ENCODE measurements at regions not wholly inside any gene's neighbourhood (a gene's known extent, or its start where the extent isn't known, plus 50 kb on each side); places are given as distances from the start of the nearest gene placed in this dataset.

GRCh38 chr11:95548416-95548815 is 241.2 kb downstream of the FAM76B start:
- TF ChIP-seq RXRA (IDR thresholded peaks at IDR 0.05; ENCODE audit: borderline replicate concordance, low read depth) (no peak), MEF2A (IDR thresholded peaks at IDR 0.05; ENCODE audit: borderline replicate concordance, low read depth) (no peak), TCF12 (IDR thresholded peaks at IDR 0.05) (no peak), EP300 (IDR thresholded peaks at IDR 0.05; ENCODE audit: borderline replicate concordance in 1 of 2, low read depth in 1 of 2, low read length in 1 of 2) (no peak), EZH2phosphoT487 (IDR thresholded peaks at IDR 0.05; ENCODE audit: borderline replicate concordance, low read depth) (no peak), GABPA (IDR thresholded peaks at IDR 0.05; ENCODE audit: low read depth) (no peak), PBX3 (IDR thresholded peaks at IDR 0.05) (no peak)
- TF ChIP-seq, protein P1, sequence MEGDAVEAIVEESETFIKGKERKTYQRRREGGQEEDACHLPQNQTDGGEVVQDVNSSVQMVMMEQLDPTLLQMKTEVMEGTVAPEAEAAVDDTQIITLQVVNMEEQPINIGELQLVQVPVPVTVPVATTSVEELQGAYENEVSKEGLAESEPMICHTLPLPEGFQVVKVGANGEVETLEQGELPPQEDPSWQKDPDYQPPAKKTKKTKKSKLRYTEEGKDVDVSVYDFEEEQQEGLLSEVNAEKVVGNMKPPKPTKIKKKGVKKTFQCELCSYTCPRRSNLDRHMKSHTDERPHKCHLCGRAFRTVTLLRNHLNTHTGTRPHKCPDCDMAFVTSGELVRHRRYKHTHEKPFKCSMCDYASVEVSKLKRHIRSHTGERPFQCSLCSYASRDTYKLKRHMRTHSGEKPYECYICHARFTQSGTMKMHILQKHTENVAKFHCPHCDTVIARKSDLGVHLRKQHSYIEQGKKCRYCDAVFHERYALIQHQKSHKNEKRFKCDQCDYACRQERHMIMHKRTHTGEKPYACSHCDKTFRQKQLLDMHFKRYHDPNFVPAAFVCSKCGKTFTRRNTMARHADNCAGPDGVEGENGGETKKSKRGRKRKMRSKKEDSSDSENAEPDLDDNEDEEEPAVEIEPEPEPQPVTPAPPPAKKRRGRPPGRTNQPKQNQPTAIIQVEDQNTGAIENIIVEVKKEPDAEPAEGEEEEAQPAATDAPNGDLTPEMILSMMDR (IDR thresholded peaks at IDR 0.05): no peak
- TF ChIP-seq, protein P2, sequence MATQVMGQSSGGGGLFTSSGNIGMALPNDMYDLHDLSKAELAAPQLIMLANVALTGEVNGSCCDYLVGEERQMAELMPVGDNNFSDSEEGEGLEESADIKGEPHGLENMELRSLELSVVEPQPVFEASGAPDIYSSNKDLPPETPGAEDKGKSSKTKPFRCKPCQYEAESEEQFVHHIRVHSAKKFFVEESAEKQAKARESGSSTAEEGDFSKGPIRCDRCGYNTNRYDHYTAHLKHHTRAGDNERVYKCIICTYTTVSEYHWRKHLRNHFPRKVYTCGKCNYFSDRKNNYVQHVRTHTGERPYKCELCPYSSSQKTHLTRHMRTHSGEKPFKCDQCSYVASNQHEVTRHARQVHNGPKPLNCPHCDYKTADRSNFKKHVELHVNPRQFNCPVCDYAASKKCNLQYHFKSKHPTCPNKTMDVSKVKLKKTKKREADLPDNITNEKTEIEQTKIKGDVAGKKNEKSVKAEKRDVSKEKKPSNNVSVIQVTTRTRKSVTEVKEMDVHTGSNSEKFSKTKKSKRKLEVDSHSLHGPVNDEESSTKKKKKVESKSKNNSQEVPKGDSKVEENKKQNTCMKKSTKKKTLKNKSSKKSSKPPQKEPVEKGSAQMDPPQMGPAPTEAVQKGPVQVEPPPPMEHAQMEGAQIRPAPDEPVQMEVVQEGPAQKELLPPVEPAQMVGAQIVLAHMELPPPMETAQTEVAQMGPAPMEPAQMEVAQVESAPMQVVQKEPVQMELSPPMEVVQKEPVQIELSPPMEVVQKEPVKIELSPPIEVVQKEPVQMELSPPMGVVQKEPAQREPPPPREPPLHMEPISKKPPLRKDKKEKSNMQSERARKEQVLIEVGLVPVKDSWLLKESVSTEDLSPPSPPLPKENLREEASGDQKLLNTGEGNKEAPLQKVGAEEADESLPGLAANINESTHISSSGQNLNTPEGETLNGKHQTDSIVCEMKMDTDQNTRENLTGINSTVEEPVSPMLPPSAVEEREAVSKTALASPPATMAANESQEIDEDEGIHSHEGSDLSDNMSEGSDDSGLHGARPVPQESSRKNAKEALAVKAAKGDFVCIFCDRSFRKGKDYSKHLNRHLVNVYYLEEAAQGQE (IDR thresholded peaks at IDR 0.05; ENCODE audit: low read depth, low read length): no peak
- TF ChIP-seq, protein P3, sequence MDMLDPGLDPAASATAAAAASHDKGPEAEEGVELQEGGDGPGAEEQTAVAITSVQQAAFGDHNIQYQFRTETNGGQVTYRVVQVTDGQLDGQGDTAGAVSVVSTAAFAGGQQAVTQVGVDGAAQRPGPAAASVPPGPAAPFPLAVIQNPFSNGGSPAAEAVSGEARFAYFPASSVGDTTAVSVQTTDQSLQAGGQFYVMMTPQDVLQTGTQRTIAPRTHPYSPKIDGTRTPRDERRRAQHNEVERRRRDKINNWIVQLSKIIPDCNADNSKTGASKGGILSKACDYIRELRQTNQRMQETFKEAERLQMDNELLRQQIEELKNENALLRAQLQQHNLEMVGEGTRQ (IDR thresholded peaks at IDR 0.05; ENCODE audit: borderline replicate concordance, low read depth, low read length): no peak
